ENCODE measurements at regions not wholly inside any gene's neighbourhood (a gene's known extent, or its start where the extent isn't known, plus 50 kb on each side); places are given as distances from the start of the nearest gene placed in this dataset.

- no peaks in the 10 kb centered on the region for H3K9me3 ChIP-seq (ENCODE audit: control insufficient read depth, low read length)
- H3K27me3 ChIP-seq (replicated peaks; ENCODE audit: control insufficient read depth, insufficient read depth, low read length), result no peaks in the 10 kb centered on the region
- no peak overlapping the region for H3K4me3 ChIP-seq (ENCODE audit: low read length)
- no peak overlapping the region for H3K9ac ChIP-seq (ENCODE audit: low read length)
- no peaks in the 10 kb centered on the region for H3K36me3 ChIP-seq (ENCODE audit: control insufficient read depth, insufficient read depth, low read length, severe bottlenecking)
- no peaks in the 10 kb centered on the region for H3K4me1 ChIP-seq (ENCODE audit: control insufficient read depth, insufficient read depth, low read length)
- DNase-seq (ENCODE audit: low read depth), result no peak
These were observed 69.3 kb downstream of the CHST2 start for GRCh38 chr3:143188881-143189280.

DNA sequence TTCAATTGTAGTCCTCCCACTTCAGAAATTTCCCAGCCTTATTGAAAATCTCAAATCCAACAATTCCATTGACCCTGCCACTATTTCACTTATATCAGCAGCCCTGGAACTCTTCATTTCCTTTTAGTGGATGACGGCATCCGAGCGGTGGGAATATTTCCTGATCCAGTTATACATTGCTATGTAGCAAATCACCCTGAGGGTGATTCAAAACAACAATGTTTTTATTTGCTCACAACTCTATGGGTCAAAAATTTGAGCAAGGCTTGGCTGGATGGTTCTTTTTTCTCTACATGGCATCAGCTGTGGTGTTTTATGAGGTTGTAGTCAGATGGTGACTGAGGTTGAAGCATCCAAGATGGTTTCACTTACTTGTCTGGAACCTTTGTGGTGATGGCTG is 70.5 kb downstream of the CHST2 start:
- H3K36me3 ChIP-seq (ENCODE audit: control insufficient read depth, insufficient read depth, low read length, severe bottlenecking), result no peaks in the 10 kb centered on the region
- no peak overlapping the region for H3K4me3 ChIP-seq (ENCODE audit: low read length)
- no peaks in the 10 kb centered on the region for H3K4me1 ChIP-seq (ENCODE audit: control insufficient read depth, insufficient read depth, low read length)
- H3K9me3 ChIP-seq (ENCODE audit: control insufficient read depth, low read length), result no peaks in the 10 kb centered on the region
- H3K27me3 ChIP-seq (replicated peaks; ENCODE audit: control insufficient read depth, insufficient read depth, low read length), result no peaks in the 10 kb centered on the region
- no peak overlapping the region for H3K9ac ChIP-seq (ENCODE audit: low read length)
- DNase-seq (ENCODE audit: low read depth), result no peak

DNA sequence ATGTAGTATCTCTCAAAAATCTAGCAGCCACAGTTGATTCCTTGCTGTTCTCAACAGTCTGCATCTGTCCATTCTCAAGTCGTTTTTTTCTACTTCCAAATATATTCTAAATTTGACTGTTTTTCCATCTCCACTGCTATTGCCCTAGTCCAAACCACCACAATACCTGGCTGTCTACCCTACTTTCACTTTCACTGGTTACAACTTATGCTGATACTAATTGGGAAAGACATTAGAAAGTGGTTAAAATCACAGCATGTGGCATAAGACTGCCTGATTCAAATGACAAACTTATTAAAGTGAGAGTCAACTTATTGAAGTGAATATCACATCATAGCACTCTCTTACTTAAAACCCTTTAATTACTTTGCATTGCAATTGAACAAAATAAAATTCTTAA is 72.6 kb downstream of the CHST2 start:
- no peaks in the 10 kb centered on the region for H3K27me3 ChIP-seq (replicated peaks; ENCODE audit: control insufficient read depth, insufficient read depth, low read length)
- DNase-seq (ENCODE audit: low read depth), result no peak
- no peaks in the 10 kb centered on the region for H3K4me1 ChIP-seq (ENCODE audit: control insufficient read depth, insufficient read depth, low read length)

DNA sequence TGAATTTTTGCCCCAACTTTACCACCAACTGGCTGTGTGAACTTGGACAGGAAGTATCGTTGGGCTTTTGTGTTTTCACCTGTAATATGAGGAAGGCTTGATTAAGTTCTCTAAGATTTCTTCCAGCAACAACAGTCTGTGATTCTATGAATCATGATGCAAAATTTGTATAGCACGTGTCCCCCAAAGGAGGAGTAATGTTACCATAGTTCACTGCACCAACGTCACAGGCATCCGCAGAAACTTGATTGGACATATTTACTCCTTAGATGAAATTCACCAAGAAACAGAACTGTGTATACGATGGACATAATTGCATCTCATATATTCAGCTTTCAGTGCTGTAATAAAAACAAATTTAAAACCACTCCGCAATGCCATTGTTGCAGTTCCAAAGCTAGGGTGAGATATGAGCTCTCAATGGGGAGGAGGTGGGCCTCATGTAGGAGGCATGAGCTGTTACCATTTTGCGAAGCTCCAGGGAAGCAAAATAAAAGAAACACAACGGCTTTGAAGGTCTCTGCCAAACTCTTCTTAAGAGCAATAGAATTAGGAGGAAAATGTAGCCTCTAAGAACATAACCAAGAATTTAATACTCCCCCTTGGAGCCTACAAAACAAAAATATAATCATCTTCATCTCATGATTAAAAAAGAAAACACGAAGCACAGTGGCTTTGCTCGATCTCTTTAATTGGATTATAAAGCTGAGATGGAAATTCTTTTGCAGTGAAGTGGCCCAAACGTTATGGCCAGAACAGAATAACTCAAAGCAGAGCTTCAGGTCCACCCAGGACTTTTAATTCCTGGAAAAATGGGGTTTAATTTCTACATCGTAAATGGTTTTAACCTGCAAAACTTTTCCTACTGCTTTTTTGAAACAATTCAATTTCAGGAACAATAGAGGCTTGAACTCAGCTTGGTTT is 80.7 kb downstream of the CHST2 start:
- Histone ChIP-seq H3K36me3 (ENCODE audit: control insufficient read depth, insufficient read depth, low read length, severe bottlenecking) (no peaks in the 10 kb centered on the region), H3K27me3 (replicated peaks; ENCODE audit: control insufficient read depth, insufficient read depth, low read length) (no peaks in the 10 kb centered on the region), H3K4me1 (ENCODE audit: control insufficient read depth, insufficient read depth, low read length) (no peaks in the 10 kb centered on the region), H3K4me3 (ENCODE audit: low read length) (peak overlapping the region; percentile 2), H3K9ac (ENCODE audit: low read length) (no peak overlapping the region), H3K9me3 (ENCODE audit: control insufficient read depth, low read length) (peaks cover 6% of the 10 kb centered on the region)
- peak; percentile 65 for DNase-seq (ENCODE audit: low read depth)

More for the DNA sequence above, 72.6 kb downstream of the CHST2 start:
- Histone ChIP-seq H3K36me3 (ENCODE audit: control insufficient read depth, insufficient read depth, low read length, severe bottlenecking) (no peaks in the 10 kb centered on the region), H3K9me3 (ENCODE audit: control insufficient read depth, low read length) (no peaks in the 10 kb centered on the region), H3K9ac (ENCODE audit: low read length) (no peak overlapping the region), H3K4me3 (ENCODE audit: low read length) (no peak overlapping the region)

GRCh38 chr3:143201045-143201444 is 81.5 kb downstream of the CHST2 start:
- Histone ChIP-seq H3K36me3 (ENCODE audit: control insufficient read depth, insufficient read depth, low read length, severe bottlenecking) (no peaks in the 10 kb centered on the region), H3K9me3 (ENCODE audit: control insufficient read depth, low read length) (peaks cover 6% of the 10 kb centered on the region)

GRCh38 chr3:143201870-143202752 is 82.5 kb downstream of the CHST2 start:
- Histone ChIP-seq H3K27me3 (replicated peaks; ENCODE audit: control insufficient read depth, insufficient read depth, low read length) (no peaks in the 10 kb centered on the region), H3K36me3 (ENCODE audit: control insufficient read depth, insufficient read depth, low read length, severe bottlenecking) (no peaks in the 10 kb centered on the region), H3K4me1 (ENCODE audit: control insufficient read depth, insufficient read depth, low read length) (no peaks in the 10 kb centered on the region), H3K4me3 (ENCODE audit: low read length) (no peak overlapping the region), H3K9me3 (ENCODE audit: control insufficient read depth, low read length) (peaks cover 6% of the 10 kb centered on the region), H3K9ac (ENCODE audit: low read length) (no peak overlapping the region)
- DNase-seq (ENCODE audit: low read depth), result no peak

More at GRCh38 chr3:143201045-143201444, 81.5 kb downstream of the CHST2 start:
- peak; percentile 41 for DNase-seq (ENCODE audit: low read depth)
- Histone ChIP-seq H3K9ac (ENCODE audit: low read length) (no peak overlapping the region), H3K4me3 (ENCODE audit: low read length) (peak overlapping the region; percentile 2), H3K4me1 (ENCODE audit: control insufficient read depth, insufficient read depth, low read length) (no peaks in the 10 kb centered on the region), H3K27me3 (replicated peaks; ENCODE audit: control insufficient read depth, insufficient read depth, low read length) (no peaks in the 10 kb centered on the region)

- Histone ChIP-seq H3K4me3 (ENCODE audit: low read length) (no peak overlapping the region), H3K27me3 (replicated peaks; ENCODE audit: control insufficient read depth, insufficient read depth, low read length) (no peaks in the 10 kb centered on the region), H3K4me1 (ENCODE audit: control insufficient read depth, insufficient read depth, low read length) (no peaks in the 10 kb centered on the region), H3K9me3 (ENCODE audit: control insufficient read depth, low read length) (peaks cover 6% of the 10 kb centered on the region), H3K9ac (ENCODE audit: low read length) (no peak overlapping the region), H3K36me3 (ENCODE audit: control insufficient read depth, insufficient read depth, low read length, severe bottlenecking) (no peaks in the 10 kb centered on the region)
- no peak for DNase-seq (ENCODE audit: low read depth)
These were observed 83.6 kb downstream of the CHST2 start for GRCh38 chr3:143203142-143203541.

DNA sequence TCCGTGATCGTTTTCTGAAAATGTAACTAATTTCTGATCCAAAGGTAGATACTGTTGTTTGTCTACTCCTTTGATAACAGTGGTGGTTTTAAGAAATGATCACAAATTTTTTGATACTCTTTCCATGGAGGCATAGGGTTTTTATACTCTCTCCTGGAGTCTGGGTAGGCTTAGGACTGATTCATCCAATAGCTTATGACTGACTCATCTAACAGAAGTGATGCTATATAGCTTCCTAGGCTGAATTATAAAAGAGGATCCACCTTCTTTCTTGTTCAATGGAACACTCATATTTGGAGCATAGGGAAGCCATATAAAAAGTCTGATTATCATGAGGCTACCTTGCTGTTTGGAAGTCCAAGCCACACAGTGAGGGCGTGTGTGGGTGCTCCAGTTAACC is 84.3 kb downstream of the CHST2 start:
- DNase-seq (ENCODE audit: low read depth), result no peak
- Histone ChIP-seq H3K36me3 (ENCODE audit: control insufficient read depth, insufficient read depth, low read length, severe bottlenecking) (no peaks in the 10 kb centered on the region), H3K9ac (ENCODE audit: low read length) (no peak overlapping the region), H3K4me1 (ENCODE audit: control insufficient read depth, insufficient read depth, low read length) (no peaks in the 10 kb centered on the region), H3K9me3 (ENCODE audit: control insufficient read depth, low read length) (peaks cover 6% of the 10 kb centered on the region), H3K4me3 (ENCODE audit: low read length) (no peak overlapping the region), H3K27me3 (replicated peaks; ENCODE audit: control insufficient read depth, insufficient read depth, low read length) (no peaks in the 10 kb centered on the region)

- Histone ChIP-seq H3K27me3 (replicated peaks; ENCODE audit: control insufficient read depth, insufficient read depth, low read length) (no peaks in the 10 kb centered on the region), H3K4me1 (ENCODE audit: control insufficient read depth, insufficient read depth, low read length) (no peaks in the 10 kb centered on the region), H3K9me3 (ENCODE audit: control insufficient read depth, low read length) (peaks cover 6% of the 10 kb centered on the region), H3K36me3 (ENCODE audit: control insufficient read depth, insufficient read depth, low read length, severe bottlenecking) (no peaks in the 10 kb centered on the region), H3K4me3 (ENCODE audit: low read length) (no peak overlapping the region), H3K9ac (ENCODE audit: low read length) (no peak overlapping the region)
- no peak for DNase-seq (ENCODE audit: low read depth)
These were observed 87.4 kb downstream of the CHST2 start for GRCh38 chr3:143206955-143207337.

GRCh38 chr3:143207338-143207961 is 87.9 kb downstream of the CHST2 start:
- Histone ChIP-seq H3K9me3 (ENCODE audit: control insufficient read depth, low read length) (peaks cover 6% of the 10 kb centered on the region), H3K4me1 (ENCODE audit: control insufficient read depth, insufficient read depth, low read length) (no peaks in the 10 kb centered on the region), H3K27me3 (replicated peaks; ENCODE audit: control insufficient read depth, insufficient read depth, low read length) (no peaks in the 10 kb centered on the region), H3K36me3 (ENCODE audit: control insufficient read depth, insufficient read depth, low read length, severe bottlenecking) (no peaks in the 10 kb centered on the region), H3K9ac (ENCODE audit: low read length) (no peak overlapping the region), H3K4me3 (ENCODE audit: low read length) (no peak overlapping the region)
- DNase-seq (ENCODE audit: low read depth), result peak; percentile 64

Data from adipocyte (in vitro differentiated cells).